Stimulated activated effector memory CD8-positive, alpha-beta T cell treated with anti-CD3 and anti-CD28 coated beads, Interleukin-12 subunit alpha, Interleukin-12 subunit beta, amount 100 ng/mL, for 72 hours (primary cell): ENCODE measurements at regions not wholly inside any gene's neighbourhood (a gene's known extent, or its start where the extent isn't known, plus 50 kb on each side); places are given as distances from the start of the nearest gene placed in this dataset.

Source experiments
- ATAC-seq: fragments of 150-1000 bp; cut with Tn5 transposase; 2 replicates; pipeline ENCODE4 v1.10.0; 2021
- DNase-seq, 2 donors: peaks; one replicate each; pipeline ENCODE4 v3.0.0; 2021 to 2022; ENCODE audit warnings: low spot score in 2 of 2
- H3K27ac Mint-ChIP-seq: one replicate; pipeline ENCODE4 v1.8.0; 2022; ENCODE audit warnings: mild to moderate bottlenecking, mixed read lengths
- H3K36me3 Mint-ChIP-seq: one replicate; pipeline ENCODE4 v1.8.0; 2022; ENCODE audit warnings: mild to moderate bottlenecking, mixed read lengths
- H3K4me1 Mint-ChIP-seq: one replicate; pipeline ENCODE4 v1.8.0; 2022; ENCODE audit warnings: mixed read lengths
- H3K4me3 Mint-ChIP-seq: one replicate; pipeline ENCODE4 v1.8.0; 2022; ENCODE audit warnings: mild to moderate bottlenecking, mixed read lengths
- H3K9me3 Mint-ChIP-seq: one replicate; pipeline ENCODE4 v1.8.0; 2022; ENCODE audit warnings: mixed read lengths

DNA sequence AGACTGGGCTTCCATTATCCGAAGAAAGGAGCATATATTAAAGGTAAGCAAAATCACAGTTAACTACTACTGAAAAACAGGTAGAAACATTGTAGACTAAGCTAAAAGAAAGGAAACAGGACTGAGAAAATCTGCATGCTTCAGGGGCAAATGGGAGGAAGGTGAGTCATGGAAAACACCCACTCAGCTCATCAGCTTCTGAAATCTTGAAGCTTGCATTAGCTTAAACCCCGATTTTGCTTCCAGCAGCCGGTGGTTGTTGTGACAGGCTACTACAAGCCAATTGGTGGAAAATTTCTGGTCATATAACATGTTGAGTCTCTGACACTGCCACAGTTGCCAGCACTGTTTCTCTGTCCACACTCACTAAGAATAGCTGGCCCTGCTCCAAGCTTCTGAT lies 179.6 kb upstream of the PUM3 start:
- ATAC-seq (no peak), DNase-seq (no peak)
- Mint-ChIP-seq H3K4me3 (no peak overlapping the region), H3K36me3 (no peaks in the 10 kb centered on the region), H3K4me1 (no peaks in the 10 kb centered on the region), H3K27ac (no peak overlapping the region), H3K9me3 (no peaks in the 10 kb centered on the region)

GRCh38 chr9:3018691-3019230 lies 174.9 kb upstream of the PUM3 start:
- no peaks in the 10 kb centered on the region for H3K9me3 Mint-ChIP-seq
- no peaks in the 10 kb centered on the region for H3K36me3 Mint-ChIP-seq
- no peak overlapping the region for H3K27ac Mint-ChIP-seq
- ATAC-seq (no peak), DNase-seq (no peak)
- no peak overlapping the region for H3K4me3 Mint-ChIP-seq
- H3K4me1 Mint-ChIP-seq = no peaks in the 10 kb centered on the region

DNA sequence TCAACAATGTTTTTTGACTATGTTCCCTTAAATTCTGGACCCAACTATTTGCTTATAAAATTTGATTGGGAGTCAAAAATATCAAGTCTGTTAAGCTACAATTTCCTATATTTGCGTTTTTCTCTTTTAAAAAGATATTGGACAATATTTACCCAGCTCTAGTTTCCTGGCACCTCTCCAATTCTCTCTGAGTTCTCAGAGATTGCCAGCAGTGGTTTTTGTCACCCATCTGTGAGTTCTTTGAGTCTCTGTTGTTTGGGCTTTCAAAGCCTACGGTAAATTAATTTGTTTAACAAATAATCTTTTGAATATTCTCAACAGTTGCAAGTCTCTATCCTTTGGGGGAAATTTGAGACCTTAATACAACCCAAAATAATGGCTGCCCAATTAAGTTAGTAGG lies 174.2 kb upstream of the PUM3 start:
- Mint-ChIP-seq H3K9me3 (no peaks in the 10 kb centered on the region), H3K4me3 (no peak overlapping the region), H3K36me3 (no peaks in the 10 kb centered on the region), H3K27ac (no peak overlapping the region), H3K4me1 (no peaks in the 10 kb centered on the region)
- DNase-seq = no peak
- no peak for ATAC-seq

GRCh38 chr9:3014178-3014577 lies 170.3 kb upstream of the PUM3 start:
- H3K4me3 Mint-ChIP-seq = no peak overlapping the region
- peaks cover 2% of the 10 kb centered on the region for H3K9me3 Mint-ChIP-seq
- H3K4me1 Mint-ChIP-seq = no peaks in the 10 kb centered on the region
- H3K36me3 Mint-ChIP-seq = no peaks in the 10 kb centered on the region
- ATAC-seq = no peak
- no peak for DNase-seq
- no peak overlapping the region for H3K27ac Mint-ChIP-seq

DNA sequence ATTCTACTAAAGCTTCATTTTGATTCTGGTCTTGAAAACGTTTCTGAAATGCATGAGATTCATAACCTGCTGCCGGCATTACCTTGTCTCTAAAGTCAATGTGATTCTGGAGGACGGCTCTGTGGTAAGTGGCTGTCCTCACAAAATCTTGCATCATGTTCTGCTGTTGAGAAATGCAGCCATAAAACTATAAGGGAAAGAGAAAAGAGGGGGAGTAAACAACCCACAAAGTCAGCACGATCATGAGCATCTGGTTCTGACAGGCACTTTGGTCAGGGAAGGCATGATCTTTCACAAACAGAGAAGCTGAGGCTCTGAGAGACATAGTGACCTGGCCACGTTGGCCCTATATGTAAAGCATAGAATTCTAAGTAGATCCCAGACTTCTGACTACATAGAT lies 168.9 kb upstream of the PUM3 start:
- Mint-ChIP-seq H3K9me3 (peaks cover 2% of the 10 kb centered on the region), H3K4me3 (no peak overlapping the region), H3K36me3 (no peaks in the 10 kb centered on the region), H3K4me1 (no peaks in the 10 kb centered on the region), H3K27ac (no peak overlapping the region)
- DNase-seq = no peak
- no peak for ATAC-seq

DNA sequence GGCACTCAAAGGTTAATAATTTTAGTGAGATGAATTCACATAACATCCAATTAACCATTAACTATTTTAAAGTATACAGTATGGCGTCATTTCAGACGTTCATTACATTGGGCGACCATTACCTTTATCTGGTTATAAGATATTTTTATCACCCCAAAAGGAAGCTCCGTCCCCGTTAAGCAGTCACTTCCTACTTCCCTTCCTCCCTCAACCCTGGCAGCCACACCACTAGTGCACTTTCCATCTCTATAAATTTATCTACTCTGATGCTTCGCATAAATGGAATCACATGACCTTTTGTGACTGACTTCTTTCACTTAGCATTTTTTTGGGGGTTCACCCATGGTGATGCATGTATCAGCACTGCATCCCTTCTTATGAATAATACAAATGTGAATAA lies 168.3 kb upstream of the PUM3 start:
- no peak for DNase-seq
- peaks cover 2% of the 10 kb centered on the region for H3K9me3 Mint-ChIP-seq
- no peaks in the 10 kb centered on the region for H3K4me1 Mint-ChIP-seq
- H3K36me3 Mint-ChIP-seq = no peaks in the 10 kb centered on the region
- ATAC-seq = no peak
- no peak overlapping the region for H3K27ac Mint-ChIP-seq
- H3K4me3 Mint-ChIP-seq = no peak overlapping the region

GRCh38 chr9:3008091-3008490 lies 164.2 kb upstream of the PUM3 start:
- no peak for ATAC-seq
- DNase-seq = no peak
- Mint-ChIP-seq H3K9me3 (peaks cover 2% of the 10 kb centered on the region), H3K4me1 (no peaks in the 10 kb centered on the region), H3K36me3 (no peaks in the 10 kb centered on the region), H3K27ac (no peak overlapping the region), H3K4me3 (no peak overlapping the region)

DNA sequence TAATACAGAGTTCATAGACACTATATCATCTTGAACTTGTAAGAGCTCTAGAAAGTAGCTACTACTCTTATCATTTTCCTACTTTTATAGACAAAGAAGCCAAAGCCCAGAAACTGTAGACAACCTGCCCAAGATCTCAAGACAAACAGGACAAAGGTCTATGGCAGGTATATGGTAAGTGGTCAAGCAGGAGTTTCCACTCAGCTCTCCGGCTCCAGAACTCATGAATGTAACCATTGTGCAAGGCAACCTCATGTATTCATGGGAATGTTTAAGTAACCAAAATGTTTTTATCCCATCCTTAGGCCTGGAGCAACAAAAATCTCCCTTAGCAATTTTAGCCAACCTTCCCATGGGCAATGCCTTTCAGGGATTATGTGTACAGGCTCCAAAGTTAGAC lies 163.4 kb upstream of the PUM3 start:
- DNase-seq = no peak
- H3K4me3 Mint-ChIP-seq = no peak overlapping the region
- peaks cover 2% of the 10 kb centered on the region for H3K9me3 Mint-ChIP-seq
- ATAC-seq = no peak
- no peaks in the 10 kb centered on the region for H3K4me1 Mint-ChIP-seq
- H3K27ac Mint-ChIP-seq = no peak overlapping the region
- H3K36me3 Mint-ChIP-seq = no peaks in the 10 kb centered on the region

DNA sequence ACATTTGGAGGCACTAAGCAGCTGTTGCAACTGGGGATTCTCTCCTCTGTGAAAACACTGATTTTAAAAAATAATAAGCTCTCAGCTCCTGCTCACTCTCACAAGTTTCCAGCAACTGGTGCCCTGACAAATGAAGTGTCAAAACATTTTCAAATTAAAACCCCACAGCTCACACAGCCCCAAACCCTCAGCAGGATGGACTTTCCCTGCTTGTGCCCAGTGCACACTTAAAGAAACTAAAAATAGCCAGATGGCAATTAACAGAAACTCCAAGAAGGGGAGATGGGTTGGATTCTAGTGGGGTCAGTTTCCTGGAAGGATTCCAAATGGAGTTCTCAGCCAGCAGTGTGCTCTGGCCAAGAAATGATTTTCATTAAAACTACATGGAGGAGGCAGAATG lies 163.0 kb upstream of the PUM3 start:
- peaks cover 2% of the 10 kb centered on the region for H3K9me3 Mint-ChIP-seq
- no peak overlapping the region for H3K4me3 Mint-ChIP-seq
- no peak for DNase-seq
- no peak overlapping the region for H3K27ac Mint-ChIP-seq
- no peaks in the 10 kb centered on the region for H3K4me1 Mint-ChIP-seq
- no peaks in the 10 kb centered on the region for H3K36me3 Mint-ChIP-seq
- ATAC-seq = no peak

GRCh38 chr9:3004572-3004971 lies 160.7 kb upstream of the PUM3 start:
- no peak overlapping the region for H3K4me3 Mint-ChIP-seq
- H3K36me3 Mint-ChIP-seq = no peaks in the 10 kb centered on the region
- peaks cover 6% of the 10 kb centered on the region for H3K9me3 Mint-ChIP-seq
- DNase-seq = no peak
- no peak overlapping the region for H3K27ac Mint-ChIP-seq
- ATAC-seq = no peak
- H3K4me1 Mint-ChIP-seq = no peaks in the 10 kb centered on the region

DNA sequence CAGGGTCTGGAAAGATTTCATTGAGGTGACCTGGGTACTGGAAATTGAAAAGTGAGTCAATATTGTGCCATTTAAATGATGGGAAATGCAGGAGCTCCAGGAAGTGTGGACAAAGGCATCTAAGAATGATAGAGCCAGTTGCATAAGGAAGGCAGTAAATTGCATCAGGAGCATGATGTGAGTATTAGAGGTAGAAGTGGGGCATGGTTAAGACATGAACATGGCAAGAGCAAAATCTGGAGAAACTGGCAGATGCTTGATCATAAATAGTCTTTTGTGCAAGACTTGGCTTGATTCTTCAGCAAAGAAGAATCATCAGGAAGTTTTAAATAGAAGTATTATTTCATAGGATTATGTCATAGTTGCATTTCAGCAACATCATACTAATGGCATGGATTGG lies 157.4 kb upstream of the PUM3 start:
- Mint-ChIP-seq H3K9me3 (peaks cover 4% of the 10 kb centered on the region), H3K4me1 (no peaks in the 10 kb centered on the region), H3K4me3 (no peak overlapping the region), H3K36me3 (no peaks in the 10 kb centered on the region), H3K27ac (no peak overlapping the region)
- DNase-seq (no peak), ATAC-seq (no peak)

DNA sequence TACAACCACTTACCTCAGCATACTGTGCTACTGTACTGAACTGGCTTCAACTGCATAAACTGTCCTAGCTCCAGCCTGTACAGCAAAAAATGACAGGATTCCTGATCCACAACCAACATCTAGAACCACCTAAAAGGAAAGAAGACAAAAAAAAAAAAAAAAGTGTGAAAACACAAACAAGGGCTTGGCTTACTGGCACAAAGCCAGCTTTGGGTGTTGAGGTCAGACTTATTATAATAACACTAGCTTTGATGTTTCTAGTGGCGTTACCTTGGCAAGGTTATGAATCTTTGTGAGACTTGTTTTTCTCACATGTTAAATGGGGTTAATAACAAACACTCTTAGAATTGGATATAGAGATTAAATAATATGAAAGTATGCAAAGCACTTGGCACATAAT lies 148.5 kb upstream of the PUM3 start:
- Mint-ChIP-seq H3K4me1 (no peaks in the 10 kb centered on the region), H3K36me3 (no peaks in the 10 kb centered on the region), H3K4me3 (no peak overlapping the region), H3K27ac (no peak overlapping the region), H3K9me3 (no peaks in the 10 kb centered on the region)
- DNase-seq = no peak
- ATAC-seq = no peak

- H3K4me3 Mint-ChIP-seq = no peak overlapping the region
- no peak overlapping the region for H3K27ac Mint-ChIP-seq
- no peaks in the 10 kb centered on the region for H3K36me3 Mint-ChIP-seq
- DNase-seq (no peak), ATAC-seq (no peak)
- no peaks in the 10 kb centered on the region for H3K9me3 Mint-ChIP-seq
- no peaks in the 10 kb centered on the region for H3K4me1 Mint-ChIP-seq
Observed at GRCh38 chr9:2991292-2991691, 147.4 kb upstream of the PUM3 start.

DNA sequence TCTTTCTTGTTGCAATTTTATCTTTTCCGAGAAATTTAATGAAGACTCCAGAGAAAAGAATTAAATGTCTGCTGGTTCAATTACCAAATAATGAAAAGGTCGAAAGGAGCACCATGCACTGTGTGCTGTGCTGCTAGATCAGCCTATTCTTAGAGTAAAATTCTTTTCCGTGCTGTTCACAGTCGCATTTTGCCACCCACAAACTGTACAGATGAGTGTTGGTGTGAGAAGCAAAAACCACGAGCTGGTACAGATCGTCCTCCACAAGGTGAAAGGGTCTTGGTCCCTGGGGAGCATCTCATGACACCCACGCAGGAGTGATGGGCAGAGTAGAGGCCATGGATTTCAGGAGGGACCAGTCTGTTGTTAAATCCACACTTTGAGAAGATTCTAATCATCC lies 143.8 kb upstream of the PUM3 start:
- Mint-ChIP-seq H3K4me3 (no peak overlapping the region), H3K27ac (no peak overlapping the region), H3K36me3 (no peaks in the 10 kb centered on the region), H3K4me1 (no peaks in the 10 kb centered on the region), H3K9me3 (no peaks in the 10 kb centered on the region)
- DNase-seq = no peak
- no peak for ATAC-seq

- Mint-ChIP-seq H3K9me3 (no peaks in the 10 kb centered on the region), H3K4me3 (no peak overlapping the region), H3K36me3 (no peaks in the 10 kb centered on the region), H3K27ac (no peak overlapping the region), H3K4me1 (no peaks in the 10 kb centered on the region)
- DNase-seq = no peak
- ATAC-seq = no peak
Observed at GRCh38 chr9:2985343-2985742, 141.4 kb upstream of the PUM3 start.

GRCh38 chr9:2984491-2984890 lies 140.6 kb upstream of the PUM3 start:
- ATAC-seq = no peak
- Mint-ChIP-seq H3K4me1 (no peaks in the 10 kb centered on the region), H3K4me3 (no peak overlapping the region), H3K36me3 (no peaks in the 10 kb centered on the region), H3K9me3 (no peaks in the 10 kb centered on the region), H3K27ac (no peak overlapping the region)
- no peak for DNase-seq

GRCh38 chr9:2979957-2980610 lies 136.2 kb upstream of the PUM3 start:
- H3K36me3 Mint-ChIP-seq = no peaks in the 10 kb centered on the region
- DNase-seq (no peak), ATAC-seq (no peak)
- no peak overlapping the region for H3K27ac Mint-ChIP-seq
- no peaks in the 10 kb centered on the region for H3K4me1 Mint-ChIP-seq
- H3K4me3 Mint-ChIP-seq = no peak overlapping the region
- no peaks in the 10 kb centered on the region for H3K9me3 Mint-ChIP-seq
